D721Med (cell line): ENCODE measurements at regions not wholly inside any gene's neighbourhood (a gene's known extent, or its start where the extent isn't known, plus 50 kb on each side); places are given as distances from the start of the nearest gene placed in this dataset.

Source experiments
- DNase-seq: peaks from one replicate; pipeline ENCODE4 v3.0.0; 2011; ENCODE audit warnings: low spot score; ENCODE audit not compliant: insufficient read length
- FAIRE-seq: peaks from 2 replicates; lab custom pipeline; 2011; peaks lifted over from hg19 to GRCh38; lab: Jason Lieb, UNC
- CTCF ChIP-seq: IDR thresholded peaks from 2 replicates; pipeline ENCODE4 v1.5.1; 2012; ENCODE audit warnings: mild to moderate bottlenecking, control low read depth; ENCODE audit not compliant: insufficient read depth; ENCODE audit errors: missing control alignments

GRCh38 chr4:34202154-34202553, 2042.2 kb downstream of the ARAP2 start:
- FAIRE-seq = no peak
- DNase-seq = no peak
- no peak for TF ChIP-seq CTCF

GRCh38 chr4:34220601-34221000, 2023.7 kb downstream of the ARAP2 start:
- DNase-seq (no peak), FAIRE-seq (no peak)
- no peak for TF ChIP-seq CTCF

- DNase-seq (no peak), FAIRE-seq (no peak)
- TF ChIP-seq CTCF = no peak
Measured at GRCh38 chr4:34221986-34222385, 2022.3 kb downstream of the ARAP2 start.

- TF ChIP-seq CTCF = no peak
Measured at GRCh38 chr4:34236118-34236517, 2008.2 kb downstream of the ARAP2 start.

GRCh38 chr4:34245276-34245675, 1999.0 kb downstream of the ARAP2 start:
- no peak for FAIRE-seq
- no peak for TF ChIP-seq CTCF

More at GRCh38 chr4:34236118-34236517, 2008.2 kb downstream of the ARAP2 start:
- DNase-seq = no peak
- FAIRE-seq = no peak

GRCh38 chr4:34250562-34250961, 1993.8 kb downstream of the ARAP2 start:
- no peak for TF ChIP-seq CTCF
- DNase-seq = no peak
- no peak for FAIRE-seq

More at GRCh38 chr4:34245276-34245675, 1999.0 kb downstream of the ARAP2 start:
- no peak for DNase-seq

GRCh38 chr4:34253239-34253638, 1991.1 kb downstream of the ARAP2 start:
- no peak for FAIRE-seq
- no peak for DNase-seq
- no peak for TF ChIP-seq CTCF
